Hematopoietic multipotent progenitor cell treated with erythropoietin and hydrocortisone succinate and interleukin-3 and kit ligand, for 4 days (in vitro differentiated cells): ENCODE measurements at regions not wholly inside any gene's neighbourhood (a gene's known extent, or its start where the extent isn't known, plus 50 kb on each side); places are given as distances from the start of the nearest gene placed in this dataset.

Experiments
- DNase-seq: peaks from one replicate; pipeline ENCODE4 v3.0.0-alpha.2; 2015

- no peak for DNase-seq
Observed at GRCh38 chr1:239805042-239805441, 286.6 kb upstream of the FMN2 start.

- DNase-seq = no peak
Observed at GRCh38 chr1:239805851-239806772, 285.6 kb upstream of the FMN2 start.

DNA sequence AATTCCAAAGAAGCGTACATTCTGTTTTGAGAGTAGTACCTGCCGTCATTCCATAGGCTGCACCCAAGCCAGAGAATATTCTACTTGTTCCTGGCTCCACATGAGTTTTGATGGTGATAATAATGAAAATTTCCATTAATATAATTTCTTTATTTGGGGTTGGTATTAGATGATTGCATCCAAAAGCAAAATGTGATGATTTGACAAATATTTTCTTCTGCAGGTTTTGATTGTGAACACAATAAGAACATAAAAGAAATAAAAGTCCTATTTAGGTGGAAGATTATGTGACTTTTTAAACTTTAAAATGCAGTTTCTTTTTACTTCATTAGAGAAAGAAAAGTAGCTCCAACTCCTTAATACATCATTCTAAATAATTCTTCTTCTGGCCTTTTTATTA is 284.8 kb upstream of the FMN2 start:
- no peak for DNase-seq

DNA sequence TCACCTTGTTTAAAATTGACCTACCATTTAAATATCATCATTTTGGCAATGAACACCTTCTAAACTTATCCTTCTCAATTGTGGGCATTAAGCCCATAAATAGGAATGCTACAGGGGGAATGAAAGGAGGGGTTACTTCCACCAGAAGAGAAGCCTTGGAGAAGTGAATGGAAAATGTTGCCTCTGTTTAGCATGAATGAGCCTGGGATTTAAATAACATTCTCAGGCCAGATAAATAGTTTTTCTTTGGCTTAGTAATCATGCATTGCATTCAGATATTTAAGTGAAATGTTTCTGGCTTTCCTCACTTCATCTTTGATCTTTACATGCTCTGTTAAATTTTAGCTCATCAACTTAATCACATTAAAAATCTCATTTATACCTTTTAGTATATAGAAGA is 284.3 kb upstream of the FMN2 start:
- DNase-seq = no peak

DNA sequence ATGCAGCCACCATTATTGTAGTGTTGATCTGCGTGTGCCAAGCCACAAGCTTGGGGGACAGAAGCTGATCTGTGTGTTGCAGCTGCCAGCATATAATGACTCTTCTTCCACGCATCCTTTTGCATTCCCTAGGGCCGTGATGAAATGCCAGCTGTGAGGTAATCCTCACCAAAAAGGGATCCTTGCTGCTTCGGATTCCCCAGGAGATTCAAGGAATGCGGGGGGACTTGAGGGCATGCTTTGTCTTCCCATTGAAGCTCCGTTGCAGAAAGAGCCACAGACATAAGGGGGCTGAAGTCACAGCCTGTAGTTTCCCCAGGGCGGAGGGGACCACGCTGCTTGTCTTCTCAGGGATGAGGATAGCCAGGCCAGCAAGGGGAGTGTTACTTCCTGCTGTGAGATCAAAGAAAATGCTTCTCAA is 281.6 kb upstream of the FMN2 start:
- no peak for DNase-seq

- DNase-seq = no peak
Observed at GRCh38 chr1:239811211-239811885, 280.3 kb upstream of the FMN2 start.

GRCh38 chr1:239812580-239812979 is 279.1 kb upstream of the FMN2 start:
- no peak for DNase-seq

- peak; percentile 46 for DNase-seq
Observed at GRCh38 chr1:239814306-239814881, 277.3 kb upstream of the FMN2 start.

GRCh38 chr1:239815074-239815473 is 276.6 kb upstream of the FMN2 start:
- DNase-seq = no peak

DNA sequence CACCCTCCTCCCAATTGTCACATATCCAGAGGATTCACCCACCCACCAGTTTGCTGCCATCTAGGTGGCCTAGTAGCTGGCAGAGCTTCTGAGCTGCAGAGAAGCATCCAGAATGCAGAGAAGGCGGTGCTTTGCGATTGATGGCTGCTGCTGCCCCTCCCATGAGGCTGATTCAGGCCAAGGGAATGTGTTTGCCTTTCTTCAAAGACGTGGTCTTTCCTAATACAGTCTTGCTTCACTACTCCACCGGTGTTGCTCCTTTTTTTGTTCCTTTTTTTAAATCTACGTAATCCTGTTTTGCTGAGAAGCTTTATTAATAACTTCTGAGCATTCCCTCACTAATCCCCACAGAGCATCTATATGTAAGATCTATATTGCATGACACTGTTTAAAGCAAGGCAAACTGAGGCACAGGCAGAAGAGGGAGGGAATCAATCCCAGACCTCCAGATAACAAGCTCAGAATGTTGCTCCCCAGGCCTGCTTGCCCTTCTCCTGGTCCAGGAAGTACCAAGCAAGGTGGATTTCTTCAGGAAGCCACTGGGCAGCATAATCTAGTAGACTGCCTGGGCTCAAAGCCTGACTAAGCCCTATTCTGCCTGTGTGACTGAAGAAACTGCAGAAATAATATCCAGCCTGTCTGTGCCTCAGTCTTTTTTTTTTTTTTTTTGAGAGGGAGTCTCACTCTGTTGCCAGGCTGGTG is 275.5 kb upstream of the FMN2 start:
- DNase-seq = peak; percentile 70

GRCh38 chr1:239817276-239817675 is 274.4 kb upstream of the FMN2 start:
- DNase-seq = no peak

DNA sequence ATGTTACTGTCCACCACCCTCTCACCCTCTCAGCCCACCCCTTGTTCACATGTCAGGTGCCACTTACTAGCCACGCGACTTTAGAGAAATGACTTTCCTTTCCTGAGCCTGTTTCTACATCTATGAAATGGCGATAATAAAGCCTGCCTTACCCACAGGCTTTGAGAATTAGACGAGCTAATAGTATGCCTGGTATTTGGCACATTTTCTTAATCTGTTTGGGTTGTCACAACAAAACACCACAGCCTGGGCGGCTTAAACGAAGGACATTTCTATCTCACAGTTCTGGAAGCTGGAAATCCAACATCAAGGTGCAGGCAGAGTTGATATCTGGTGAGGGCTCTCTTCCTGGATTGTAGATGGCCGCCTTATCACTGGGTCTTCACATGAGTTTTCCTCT is 273.9 kb upstream of the FMN2 start:
- DNase-seq = no peak

DNA sequence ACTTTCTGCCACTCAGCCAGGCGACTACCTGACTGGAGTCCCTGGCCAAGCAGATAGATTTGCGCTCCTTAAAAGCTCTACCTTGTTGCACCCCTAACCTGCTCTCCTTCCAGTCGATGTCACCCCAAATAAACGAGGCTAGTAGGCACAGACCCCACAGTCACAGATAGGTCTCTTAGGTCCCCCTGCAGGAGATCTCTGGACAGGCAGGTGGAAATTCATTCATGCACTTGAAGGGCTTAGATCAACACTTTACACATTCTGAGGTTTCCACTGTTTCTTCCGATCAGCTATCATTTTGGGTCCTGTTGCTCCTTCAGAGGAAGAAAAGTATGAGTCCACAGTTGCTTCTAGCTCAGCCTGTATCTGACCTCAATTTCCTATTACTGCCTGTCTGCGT is 272.6 kb upstream of the FMN2 start:
- peak; percentile 67 for DNase-seq

GRCh38 chr1:239819756-239820250 is 271.9 kb upstream of the FMN2 start:
- no peak for DNase-seq

- DNase-seq = no peak
Observed at GRCh38 chr1:239823852-239824251, 267.8 kb upstream of the FMN2 start.

GRCh38 chr1:239826211-239826610 is 265.5 kb upstream of the FMN2 start:
- no peak for DNase-seq

DNA sequence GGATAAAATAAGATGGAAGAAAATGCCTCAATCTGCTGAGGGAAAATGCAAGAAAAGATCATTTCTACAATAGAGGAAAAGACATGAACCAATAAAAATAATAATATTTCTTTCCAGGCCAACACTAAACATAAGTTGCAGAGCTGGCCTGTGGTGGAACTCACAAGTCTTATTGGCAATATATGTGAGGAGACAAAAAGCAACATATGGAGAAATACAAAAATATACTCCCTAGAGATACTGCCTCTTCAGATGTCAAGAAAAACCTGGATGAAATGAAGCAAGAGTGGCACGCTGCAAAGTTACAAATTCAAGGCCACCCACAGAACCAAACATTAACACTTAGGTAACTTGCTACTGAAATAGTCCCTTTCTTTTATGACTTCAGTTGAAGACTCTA is 264.9 kb upstream of the FMN2 start:
- DNase-seq = no peak

DNA sequence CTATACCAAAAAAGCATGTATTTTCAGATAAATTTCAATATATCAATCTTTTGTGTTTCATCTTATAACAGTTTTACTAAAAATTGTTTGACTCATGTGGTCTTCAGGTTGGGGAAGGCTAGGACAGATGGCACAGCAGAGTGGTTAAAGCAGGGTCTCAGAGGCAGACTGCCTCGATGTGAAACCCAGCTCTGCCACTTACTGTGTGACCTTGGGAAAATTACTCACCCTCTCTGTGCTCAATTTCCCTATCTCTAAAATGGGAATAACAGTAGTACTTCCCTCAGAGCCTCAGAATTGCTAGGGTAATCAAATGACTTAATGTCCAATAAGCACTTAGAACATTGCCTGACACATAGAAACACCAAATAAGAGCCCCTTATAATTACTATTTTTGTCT is 262.1 kb upstream of the FMN2 start:
- DNase-seq = no peak

- peak; percentile 53 for DNase-seq
Observed at GRCh38 chr1:239831577-239832355, 259.9 kb upstream of the FMN2 start.

DNA sequence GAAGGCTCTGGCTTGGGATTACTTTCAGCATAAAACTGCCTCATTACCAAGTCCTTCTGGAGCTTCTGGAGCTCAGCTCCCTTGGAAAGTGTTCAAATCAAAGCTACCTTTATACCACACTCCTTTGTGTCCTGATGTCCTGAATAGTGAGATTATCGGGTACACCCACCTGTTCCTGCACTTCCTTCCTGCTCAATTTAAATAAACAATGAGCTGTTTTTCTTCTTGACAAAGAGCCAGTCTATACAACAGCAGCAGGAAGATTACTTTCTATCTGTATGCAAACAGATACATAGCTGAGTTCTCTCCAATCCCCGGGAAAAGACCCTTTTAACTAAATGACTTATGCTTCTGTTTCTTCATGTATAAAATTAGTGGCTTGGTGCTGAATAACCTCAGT is 258.0 kb upstream of the FMN2 start:
- DNase-seq = peak; percentile 35

GRCh38 chr1:239835946-239836440 is 255.7 kb upstream of the FMN2 start:
- no peak for DNase-seq

GRCh38 chr1:239840336-239840735 is 251.3 kb upstream of the FMN2 start:
- DNase-seq = no peak
